ENCODE measurements at regions not wholly inside any gene's neighbourhood (a gene's known extent, or its start where the extent isn't known, plus 50 kb on each side); places are given as distances from the start of the nearest gene placed in this dataset.

- no peak for TF ChIP-seq CTCF (IDR thresholded peaks at IDR 0.05; ENCODE audit: control extremely low read depth, extremely low read depth)
- H3K27me3 ChIP-seq (ENCODE audit: control insufficient read depth in 3 of 3, insufficient read depth in 3 of 3, low read length in 2 of 3), result no peaks in the 10 kb centered on the region
- H3K4me3 ChIP-seq, result no peak overlapping the region
- no peaks in the 10 kb centered on the region for H3K36me3 ChIP-seq (ENCODE audit: control insufficient read depth in 4 of 4, insufficient read depth in 4 of 4, low read length in 4 of 4)
- no peak for ATAC-seq (ENCODE audit: insufficient read depth, low FRiP score)
- 40 to 46% methylated on average over 17 of the region's 17 CpGs for WGBS, 2 donors
- H3K9ac ChIP-seq (ENCODE audit: insufficient read depth in 1 of 2, low read length in 2 of 2), result no peak overlapping the region
- peak; percentile 99 for DNase-seq
- no peak overlapping the region for H3K27ac ChIP-seq (ENCODE audit: low read depth in 1 of 2, low read length in 1 of 2)
- H3K9me3 ChIP-seq (ENCODE audit: control insufficient read depth in 4 of 4, insufficient read depth in 3 of 4, low read length in 3 of 4), result no peaks in the 10 kb centered on the region
- peaks cover 4 to 56% (median 25%) of the 10 kb centered on the region in 5 donors for H3K4me1 ChIP-seq (ENCODE audit: control insufficient read depth in 5 of 5, insufficient read depth in 5 of 5, low read length in 5 of 5)
Observed at GRCh38 chr16:85238233-85238647, 126.0 kb upstream of the CIBAR2 start.

GRCh38 chr16:85239239-85239638 lies 127.0 kb upstream of the CIBAR2 start:
- WGBS, 2 donors, result 91 to 95% methylated on average over 5 of the region's 5 CpGs
- Histone ChIP-seq H3K27ac (ENCODE audit: low read depth in 1 of 2, low read length in 1 of 2) (no peak overlapping the region), H3K27me3 (ENCODE audit: control insufficient read depth in 3 of 3, insufficient read depth in 3 of 3, low read length in 2 of 3) (no peaks in the 10 kb centered on the region), H3K9ac (ENCODE audit: insufficient read depth in 1 of 2, low read length in 2 of 2) (no peak overlapping the region), H3K9me3 (ENCODE audit: control insufficient read depth in 4 of 4, insufficient read depth in 3 of 4, low read length in 3 of 4) (no peaks in the 10 kb centered on the region), H3K4me3 (no peak overlapping the region), H3K4me1 (ENCODE audit: control insufficient read depth in 5 of 5, insufficient read depth in 5 of 5, low read length in 5 of 5) (peaks cover 4 to 46% (median 20%) of the 10 kb centered on the region in 5 donors), H3K36me3 (ENCODE audit: control insufficient read depth in 4 of 4, insufficient read depth in 4 of 4, low read length in 4 of 4) (peaks cover 0 to 4% (median 0%) of the 10 kb centered on the region in 4 donors)
- ATAC-seq (ENCODE audit: insufficient read depth, low FRiP score), result no peak
- DNase-seq, result no peak
- TF ChIP-seq CTCF (IDR thresholded peaks at IDR 0.05; ENCODE audit: control extremely low read depth, extremely low read depth), result no peak

- no peak for TF ChIP-seq CTCF (IDR thresholded peaks at IDR 0.05; ENCODE audit: control extremely low read depth, extremely low read depth)
- no peak overlapping the region for H3K4me3 ChIP-seq
- 91 to 96% methylated on average over 8 of the region's 8 CpGs for WGBS, 2 donors
- no peaks in the 10 kb centered on the region for H3K27me3 ChIP-seq (ENCODE audit: control insufficient read depth in 3 of 3, insufficient read depth in 3 of 3, low read length in 2 of 3)
- peaks cover 3 to 42% (median 18%) of the 10 kb centered on the region in 5 donors for H3K4me1 ChIP-seq (ENCODE audit: control insufficient read depth in 5 of 5, insufficient read depth in 5 of 5, low read length in 5 of 5)
- ATAC-seq (ENCODE audit: insufficient read depth, low FRiP score) (no peak), DNase-seq (no peak)
- H3K27ac ChIP-seq (ENCODE audit: low read depth in 1 of 2, low read length in 1 of 2), result no peak overlapping the region
- no peaks in the 10 kb centered on the region for H3K9me3 ChIP-seq (ENCODE audit: control insufficient read depth in 4 of 4, insufficient read depth in 3 of 4, low read length in 3 of 4)
- H3K9ac ChIP-seq (ENCODE audit: insufficient read depth in 1 of 2, low read length in 2 of 2), result no peak overlapping the region
- H3K36me3 ChIP-seq (ENCODE audit: control insufficient read depth in 4 of 4, insufficient read depth in 4 of 4, low read length in 4 of 4), result peaks cover 0 to 4% (median 0%) of the 10 kb centered on the region in 4 donors
Observed at GRCh38 chr16:85239871-85240270, 127.6 kb upstream of the CIBAR2 start.
